Osteoblast (primary cell): ENCODE measurements at regions not wholly inside any gene's neighbourhood (a gene's known extent, or its start where the extent isn't known, plus 50 kb on each side); places are given as distances from the start of the nearest gene placed in this dataset.

ENCODE experiments used
- DNase-seq: peaks from one replicate; pipeline ENCODE4 v3.0.0; 2011; ENCODE audit warnings: low spot score, mixed read lengths; ENCODE audit not compliant: insufficient read length; ENCODE audit errors: missing footprints
- H2AFZ ChIP-seq: 2 replicates; pipeline ENCODE4 v1.6.0; 2011; ENCODE audit warnings: mild to moderate bottlenecking, low read length
- H3K27ac ChIP-seq: 2 replicates; pipeline ENCODE4 v1.5.1; 2011; ENCODE audit warnings: mild to moderate bottlenecking, low read depth, low read length, moderate library complexity
- H3K27me3 ChIP-seq: 2 replicates; pipeline ENCODE4 v1.6.0; 2012; ENCODE audit warnings: mild to moderate bottlenecking, control low read depth, inconsistent platforms, low read length, moderate library complexity; ENCODE audit not compliant: insufficient read depth
- H3K36me3 ChIP-seq: 2 replicates; pipeline ENCODE4 v1.5.1; 2011; ENCODE audit warnings: mild to moderate bottlenecking, low read length, control low read depth, moderate library complexity; ENCODE audit not compliant: insufficient read depth
- H3K4me1 ChIP-seq: 2 replicates; pipeline ENCODE4 v1.5.1; 2011; ENCODE audit warnings: mild to moderate bottlenecking, low read length, control low read depth, moderate library complexity; ENCODE audit not compliant: insufficient read depth
- H3K4me2 ChIP-seq: 2 replicates; pipeline ENCODE4 v1.6.0; 2011; ENCODE audit warnings: mild to moderate bottlenecking, low read length; ENCODE audit not compliant: insufficient read depth
- H3K4me3 ChIP-seq: fragments of 200-600 bp; sonication (generic); 3 replicates; pipeline ENCODE4 v1.5.1; 2012; ENCODE audit warnings: mild to moderate bottlenecking, low read length, inconsistent platforms; ENCODE audit not compliant: insufficient read depth
- H3K79me2 ChIP-seq: 2 replicates; pipeline ENCODE4 v1.6.0; 2012; ENCODE audit warnings: mild to moderate bottlenecking, low read length, control low read depth, inconsistent platforms; ENCODE audit not compliant: insufficient read depth
- H3K9me3 ChIP-seq: 2 replicates; pipeline ENCODE4 v1.5.1; 2011; ENCODE audit warnings: low read depth, low read length, control low read depth
- H4K20me1 ChIP-seq: 2 replicates; pipeline ENCODE4 v1.6.0; 2012; ENCODE audit warnings: mild to moderate bottlenecking, low read length, control low read depth; ENCODE audit not compliant: insufficient read depth
- CTCF ChIP-seq: IDR thresholded peaks from 2 replicates; pipeline ENCODE4 v1.5.1; 2011; ENCODE audit warnings: mild to moderate bottlenecking, low read depth, low read length, moderate library complexity; ENCODE audit errors: extremely low read depth

GRCh38 chr13:76267216-76267615 lies 619.0 kb downstream of the KCTD12 start:
- H3K4me2 ChIP-seq, result no peak overlapping the region
- no peak for TF ChIP-seq CTCF
- no peaks in the 10 kb centered on the region for H3K36me3 ChIP-seq
- DNase-seq, result no peak
- H3K79me2 ChIP-seq, result no peaks in the 10 kb centered on the region
- H3K9me3 ChIP-seq, result no peaks in the 10 kb centered on the region
- H3K27ac ChIP-seq, result no peak overlapping the region
- H3K4me3 ChIP-seq, result no peak overlapping the region
- H3K4me1 ChIP-seq, result no peaks in the 10 kb centered on the region
- H4K20me1 ChIP-seq, result no peaks in the 10 kb centered on the region
- H3K27me3 ChIP-seq, result no peaks in the 10 kb centered on the region
- H2AFZ ChIP-seq, result no peak overlapping the region

GRCh38 chr13:76266561-76266960 lies 619.6 kb downstream of the KCTD12 start:
- H3K4me2 ChIP-seq, result no peak overlapping the region
- TF ChIP-seq CTCF, result no peak
- H3K9me3 ChIP-seq, result no peaks in the 10 kb centered on the region
- H3K79me2 ChIP-seq, result no peaks in the 10 kb centered on the region
- no peaks in the 10 kb centered on the region for H4K20me1 ChIP-seq
- no peaks in the 10 kb centered on the region for H3K4me1 ChIP-seq
- H3K4me3 ChIP-seq, result no peak overlapping the region
- H2AFZ ChIP-seq, result no peak overlapping the region
- no peak for DNase-seq
- H3K27me3 ChIP-seq, result no peaks in the 10 kb centered on the region
- no peak overlapping the region for H3K27ac ChIP-seq
- H3K36me3 ChIP-seq, result no peaks in the 10 kb centered on the region

DNA sequence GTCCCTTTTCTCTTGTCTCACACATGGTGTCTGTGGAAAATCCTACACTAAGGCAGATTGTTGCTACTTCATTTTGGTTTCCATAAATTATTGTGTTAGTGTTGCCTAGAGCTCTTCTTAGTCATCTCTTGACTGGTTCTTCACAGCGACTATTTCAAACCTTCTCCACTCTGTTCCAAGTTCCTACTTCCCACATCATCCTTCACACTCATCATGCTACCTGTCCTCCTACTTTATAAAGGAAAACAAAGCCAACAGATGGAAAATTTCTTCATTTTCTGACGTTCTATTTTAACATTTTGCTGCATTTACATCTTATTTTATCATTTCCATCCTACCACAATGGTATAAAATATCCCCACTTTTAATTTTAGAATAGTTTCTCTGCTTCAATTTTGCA lies 614.1 kb downstream of the LMO7 start:
- H2AFZ ChIP-seq, result no peak overlapping the region
- H3K36me3 ChIP-seq, result no peaks in the 10 kb centered on the region
- H3K4me2 ChIP-seq, result no peak overlapping the region
- no peaks in the 10 kb centered on the region for H3K9me3 ChIP-seq
- TF ChIP-seq CTCF, result no peak
- no peaks in the 10 kb centered on the region for H4K20me1 ChIP-seq
- no peak for DNase-seq
- H3K27me3 ChIP-seq, result no peaks in the 10 kb centered on the region
- no peaks in the 10 kb centered on the region for H3K79me2 ChIP-seq
- H3K4me1 ChIP-seq, result no peaks in the 10 kb centered on the region
- H3K27ac ChIP-seq, result no peak overlapping the region
- no peak overlapping the region for H3K4me3 ChIP-seq

GRCh38 chr13:76245920-76246319 lies 609.8 kb downstream of the LMO7 start:
- Histone ChIP-seq H3K36me3 (no peaks in the 10 kb centered on the region), H2AFZ (no peak overlapping the region), H3K4me1 (no peaks in the 10 kb centered on the region), H3K4me3 (no peak overlapping the region), H3K9me3 (no peaks in the 10 kb centered on the region), H3K4me2 (no peak overlapping the region), H3K79me2 (no peaks in the 10 kb centered on the region), H4K20me1 (no peaks in the 10 kb centered on the region), H3K27ac (no peak overlapping the region), H3K27me3 (no peaks in the 10 kb centered on the region)
- DNase-seq, result no peak
- TF ChIP-seq CTCF, result no peak
